Right lobe of liver (tissue), 4 donors: ENCODE measurements at regions not wholly inside any gene's neighbourhood (a gene's known extent, or its start where the extent isn't known, plus 50 kb on each side); places are given as distances from the start of the nearest gene placed in this dataset.

Experiments used
- CTCF ChIP-seq, 4 donors: fragments of 200-600 bp in 3 of 4; fragments of 450-650 bp in 1 of 4; IDR thresholded peaks; one replicate each; pipeline versions ENCODE4 v1.5.1 to v1.8.0; 2016 to 2022; ENCODE audit warnings: antibody characterized with exemption in 4 of 4, mild to moderate bottlenecking in 2 of 4
- POLR2A ChIP-seq: fragments of 450-650 bp; IDR thresholded peaks from one replicate; pipeline ENCODE4 v1.6.1; 2017; ENCODE audit warnings: antibody characterized with exemption, mild to moderate bottlenecking
- donor health status: DM: no; HTN: no; CAD: no.
- donor health status: DM: no; HTN: no; CAD: no.
- donor health status: DM: no; HTN: yes; CAD: no.

GRCh38 chr9:79862921-79863890 is 291.4 kb downstream of the TLE4 start:
- TF ChIP-seq CTCF (IDR thresholded peaks at IDR 0.05) (no peak), POLR2A (no peak)
